Right cardiac atrium (tissue), 5 donors: ENCODE measurements at regions not wholly inside any gene's neighbourhood (a gene's known extent, or its start where the extent isn't known, plus 50 kb on each side); places are given as distances from the start of the nearest gene placed in this dataset.

Experiments used
- ATAC-seq, 2 donors: fragments of 200-7000 bp; cut with Tn5 transposase; one replicate each; pipeline versions ENCODE4 v1.8.0 to v1.9.1; 2020; ENCODE audit warnings: moderate library complexity in 2 of 2, mild to moderate bottlenecking in 1 of 2
- DNase-seq, 3 donors: peaks; one replicate each; pipeline ENCODE4 v3.0.0-alpha.2; 2020
- H3K27ac ChIP-seq: one replicate; pipeline ENCODE4 v1.5.1; 2013; ENCODE audit warnings: mild to moderate bottlenecking, low read length, control low read depth, moderate library complexity
- H3K27me3 ChIP-seq: one replicate; pipeline ENCODE4 v1.6.1; 2013; ENCODE audit not compliant: control insufficient read depth, insufficient read depth
- H3K4me1 ChIP-seq: one replicate; pipeline ENCODE4 v1.6.1; 2013; ENCODE audit warnings: low read length; ENCODE audit not compliant: control insufficient read depth, insufficient read depth
- H3K4me3 ChIP-seq: one replicate; pipeline ENCODE4 v1.5.1; 2013; ENCODE audit warnings: low read length, control low read depth
- H3K9me3 ChIP-seq: one replicate; pipeline ENCODE4 v1.6.1; 2013; ENCODE audit warnings: low read length; ENCODE audit not compliant: control insufficient read depth
- WGBS: extraction: QIAGEN DNeasy Blood & Tissue Kit; methylation state at CpG from one replicate; pipeline ENCODE4 v1.1.7; 2013; 5-methylcytosine and 5-hydroxymethylcytosine counted together
- intact Hi-C, 4 donors: fragments of 100-400 bp; cut with DNase I; formaldehyde crosslinking; loops; one replicate each; pipeline versions ENCODE4 v1.11.0 to v1.14.0; 2022 to 2023
- donor health status: healthy with polysubstance abuse.
- donor health status: DM: no; HTN: yes; CAD: no.
- donor health status: DM: no; HTN: no; CAD: no.
- donor health status: DM: no; HTN: yes; CAD: no; lungs with severe emphysema.
- donor health status: DM: yes; HTN: yes; CAD: no.

GRCh38 chr5:173785866-173786265 lies 102.3 kb upstream of the CPEB4 start:
- Histone ChIP-seq H3K4me1 (peaks cover 3% of the 10 kb centered on the region), H3K4me3 (no peak overlapping the region), H3K9me3 (no peaks in the 10 kb centered on the region), H3K27me3 (no peaks in the 10 kb centered on the region), H3K27ac (no peak overlapping the region)
- intact Hi-C loops = no loop called here
- WGBS = 86% methylated on average over 3 of the region's 3 CpGs
- ATAC-seq (no peak), DNase-seq (no peak)

DNA sequence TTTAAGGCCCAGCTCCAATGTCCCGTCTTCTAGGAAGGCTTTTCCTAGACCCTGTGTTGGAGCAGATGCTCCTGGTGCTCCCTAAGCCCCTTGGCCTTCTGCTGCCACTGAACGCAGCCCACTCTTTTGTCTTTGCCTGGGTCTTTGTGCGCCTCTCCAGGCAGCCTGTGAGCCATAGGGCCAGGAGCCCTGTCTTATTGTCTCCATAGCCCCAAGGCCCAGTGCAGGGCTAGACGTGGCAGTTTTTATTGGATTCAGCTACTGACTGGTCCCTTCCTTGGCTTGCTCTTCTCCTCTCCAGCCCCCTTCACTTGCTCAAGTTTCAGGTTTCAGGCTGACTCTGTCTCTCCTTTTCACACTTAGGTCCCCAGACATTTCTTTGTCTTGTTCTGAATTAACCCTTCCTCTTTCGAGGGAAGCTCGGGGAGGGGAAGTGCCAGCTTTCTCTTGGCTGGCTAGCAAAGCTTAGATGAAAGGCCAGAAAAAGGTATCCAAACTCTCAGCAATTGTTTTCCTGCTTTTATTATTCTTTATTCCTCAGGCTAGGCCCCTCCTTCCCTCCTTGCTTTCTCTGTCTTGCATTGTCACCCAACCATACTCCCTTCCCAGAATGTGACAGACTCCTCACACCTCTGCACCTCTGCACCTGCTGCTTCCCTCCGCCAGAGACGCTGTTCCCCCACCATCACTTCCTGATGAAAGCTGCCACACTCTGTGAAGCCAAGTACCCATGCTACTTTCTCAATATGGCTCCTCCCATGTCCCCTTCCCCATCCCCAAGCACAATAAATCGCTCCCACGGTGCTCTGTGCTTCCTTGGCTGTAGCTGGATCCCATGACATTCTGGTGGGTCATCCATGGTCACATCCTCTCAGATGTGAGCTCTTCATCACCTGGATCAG lies 101.6 kb upstream of the CPEB4 start:
- Histone ChIP-seq H3K4me3 (no peak overlapping the region), H3K4me1 (peaks cover 3% of the 10 kb centered on the region), H3K27ac (no peak overlapping the region), H3K9me3 (no peaks in the 10 kb centered on the region), H3K27me3 (no peaks in the 10 kb centered on the region)
- ATAC-seq (no peak), DNase-seq (no peak)
- intact Hi-C loops = no loop called here
- WGBS = 82% methylated on average over 10 of the region's 10 CpGs

- intact Hi-C loops = no loop called here
- peak; percentile 19 to 22 for ATAC-seq
- no peak for DNase-seq
Measured at GRCh38 chr5:173789031-173789920, 98.9 kb upstream of the CPEB4 start.

DNA sequence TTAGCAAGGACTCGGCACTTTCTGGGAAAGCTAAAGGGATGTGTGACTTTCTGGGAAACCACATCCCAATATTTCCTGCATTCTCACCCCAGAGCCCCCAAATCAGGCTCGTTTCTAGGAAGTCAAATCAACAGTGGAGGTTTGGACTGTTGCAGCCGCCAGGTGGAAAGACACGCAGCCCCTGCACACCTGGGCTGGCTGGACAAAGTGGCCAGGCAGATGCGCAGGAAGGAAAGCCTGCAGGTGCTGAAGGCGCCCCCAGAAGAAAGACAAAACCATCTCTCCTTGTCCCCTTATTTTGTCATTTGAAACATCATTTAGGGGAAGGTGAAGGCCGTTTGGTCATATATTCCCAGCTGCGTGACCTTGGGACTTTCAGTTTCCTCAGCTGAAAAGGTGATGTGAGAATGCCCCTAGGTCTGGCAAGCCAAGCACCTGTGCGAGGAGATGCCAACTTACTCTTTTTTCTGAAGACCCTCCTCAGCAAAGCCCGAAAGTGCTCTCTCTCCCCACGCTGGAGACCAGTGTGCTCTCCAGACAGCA lies 97.9 kb upstream of the CPEB4 start:
- no peak overlapping the region for H3K27ac ChIP-seq
- DNase-seq (no peak), ATAC-seq (no peak)
- WGBS = 88% methylated on average over 11 of the region's 11 CpGs
- no peaks in the 10 kb centered on the region for H3K27me3 ChIP-seq
- H3K9me3 ChIP-seq = no peaks in the 10 kb centered on the region
- H3K4me1 ChIP-seq = peaks cover 3% of the 10 kb centered on the region
- intact Hi-C loops = no loop called here
- H3K4me3 ChIP-seq = no peak overlapping the region

More at GRCh38 chr5:173789031-173789920, 98.9 kb upstream of the CPEB4 start:
- Histone ChIP-seq H3K4me3 (no peak overlapping the region), H3K27ac (no peak overlapping the region), H3K9me3 (no peaks in the 10 kb centered on the region), H3K4me1 (peaks cover 3% of the 10 kb centered on the region), H3K27me3 (no peaks in the 10 kb centered on the region)
- WGBS = 68% methylated on average over 11 of the region's 11 CpGs

DNA sequence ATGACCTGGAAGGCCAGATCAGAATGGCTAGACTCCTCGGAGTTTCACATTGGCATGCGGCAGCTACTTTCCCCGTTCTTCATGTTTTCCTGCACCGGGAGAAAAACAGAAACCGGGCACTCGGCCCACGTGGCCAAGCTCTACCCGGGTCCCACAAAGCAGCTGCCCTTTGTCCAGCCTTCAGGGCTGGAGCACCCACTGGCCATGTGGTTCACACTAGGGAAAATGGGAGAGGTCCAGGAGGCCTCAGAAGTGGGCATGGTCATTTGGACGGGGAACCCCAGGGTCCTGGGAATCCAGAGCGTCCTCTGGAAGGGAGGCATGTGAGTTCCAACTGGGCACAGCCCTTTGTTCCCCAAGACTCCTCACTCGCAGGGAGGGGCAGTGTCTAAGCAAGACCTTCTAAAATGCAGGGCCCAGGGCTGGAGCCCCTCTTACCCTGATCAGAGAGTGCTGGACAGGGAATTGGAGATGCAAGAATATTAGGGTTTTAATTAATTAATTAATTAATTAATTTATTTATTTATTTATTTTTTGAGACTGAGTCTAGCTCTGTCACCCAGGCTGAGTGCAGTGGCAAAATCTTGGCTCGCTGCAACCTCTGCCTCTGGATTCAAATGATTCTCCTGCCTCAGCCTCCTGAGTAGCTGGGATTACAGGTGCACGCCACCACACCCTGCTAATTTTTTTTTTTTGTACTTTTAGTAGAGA lies 97.2 kb upstream of the CPEB4 start:
- ATAC-seq (no peak), DNase-seq (no peak)
- no peaks in the 10 kb centered on the region for H3K9me3 ChIP-seq
- H3K4me1 ChIP-seq = peaks cover 3% of the 10 kb centered on the region
- no peak overlapping the region for H3K27ac ChIP-seq
- no peaks in the 10 kb centered on the region for H3K27me3 ChIP-seq
- intact Hi-C loops = no loop called here
- WGBS = 87% methylated on average over 13 of the region's 13 CpGs
- no peak overlapping the region for H3K4me3 ChIP-seq

- DNase-seq = no peak
- H3K27ac ChIP-seq = no peak overlapping the region
- ATAC-seq = no peak
- intact Hi-C loops = no loop called here
- H3K27me3 ChIP-seq = no peaks in the 10 kb centered on the region
- no peaks in the 10 kb centered on the region for H3K9me3 ChIP-seq
- H3K4me1 ChIP-seq = peaks cover 3% of the 10 kb centered on the region
- WGBS = 97% methylated on average over 3 of the region's 3 CpGs
- H3K4me3 ChIP-seq = no peak overlapping the region
Measured at GRCh38 chr5:173791878-173792277, 96.3 kb upstream of the CPEB4 start.

DNA sequence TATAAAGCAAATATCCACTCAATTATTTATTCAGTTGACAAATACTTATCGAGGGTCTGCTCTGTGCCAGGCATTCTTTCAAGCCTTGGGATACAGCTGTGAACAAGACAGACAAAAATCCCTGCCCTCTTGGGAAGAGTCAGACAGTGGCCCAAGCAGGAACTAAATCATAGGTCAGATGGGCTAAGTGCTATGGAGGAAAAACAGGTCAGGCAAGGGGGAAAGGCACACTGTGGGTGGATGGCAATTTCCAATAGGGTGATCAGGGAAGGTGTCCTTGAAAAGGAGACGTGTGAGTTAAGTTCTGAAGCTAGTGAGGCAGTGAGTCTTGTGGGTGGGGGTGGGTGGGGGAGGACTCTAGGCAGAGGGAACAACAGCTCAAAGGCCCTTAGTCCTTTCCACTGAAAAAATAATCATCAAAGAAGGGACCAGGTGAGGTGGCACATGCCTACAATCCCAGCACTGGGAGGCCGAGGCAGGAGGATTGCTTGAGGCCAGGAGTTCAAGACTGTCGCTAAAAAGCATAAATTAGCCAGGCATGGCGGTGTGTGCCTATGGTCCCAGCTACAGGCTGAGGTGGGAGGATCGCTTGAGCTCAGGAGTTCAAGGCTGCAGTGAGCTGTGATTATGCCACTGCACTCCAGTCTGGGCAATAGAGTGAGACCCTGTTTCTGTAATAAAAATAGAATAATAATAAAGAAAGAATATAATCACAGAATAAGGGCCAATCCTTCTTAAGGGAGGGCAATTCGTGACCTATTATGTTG lies 95.2 kb upstream of the CPEB4 start:
- intact Hi-C loops = no loop called here
- ATAC-seq = no peak
- H3K4me1 ChIP-seq = peaks cover 3% of the 10 kb centered on the region
- no peak overlapping the region for H3K27ac ChIP-seq
- H3K27me3 ChIP-seq = no peaks in the 10 kb centered on the region
- 91% methylated on average over 7 of the region's 7 CpGs for WGBS
- no peak overlapping the region for H3K4me3 ChIP-seq
- DNase-seq = no peak
- H3K9me3 ChIP-seq = no peaks in the 10 kb centered on the region

- 82% methylated on average over 16 of the region's 16 CpGs for WGBS
- peak in 1 of 2 donors; percentile 30 for ATAC-seq
- no peaks in the 10 kb centered on the region for H3K27me3 ChIP-seq
- no peak for DNase-seq
- no peak overlapping the region for H3K4me3 ChIP-seq
- no peaks in the 10 kb centered on the region for H3K9me3 ChIP-seq
- intact Hi-C loops = no loop called here
- no peak overlapping the region for H3K27ac ChIP-seq
- peaks cover 3% of the 10 kb centered on the region for H3K4me1 ChIP-seq
Measured at GRCh38 chr5:173793648-173794548, 94.3 kb upstream of the CPEB4 start.

GRCh38 chr5:173794901-173795416 lies 93.2 kb upstream of the CPEB4 start:
- DNase-seq (no peak), ATAC-seq (no peak)
- intact Hi-C loops = no loop called here
- 90% methylated on average over 10 of the region's 10 CpGs for WGBS
- H3K4me1 ChIP-seq = peaks cover 3% of the 10 kb centered on the region
- H3K9me3 ChIP-seq = no peaks in the 10 kb centered on the region
- no peak overlapping the region for H3K4me3 ChIP-seq
- H3K27me3 ChIP-seq = no peaks in the 10 kb centered on the region
- H3K27ac ChIP-seq = no peak overlapping the region
